ENCODE measurements at regions not wholly inside any gene's neighbourhood (a gene's known extent, or its start where the extent isn't known, plus 50 kb on each side); places are given as distances from the start of the nearest gene placed in this dataset.
A peak's percentile ranks its signal among the peaks of the same experiment; 100 is the strongest.

DNA sequence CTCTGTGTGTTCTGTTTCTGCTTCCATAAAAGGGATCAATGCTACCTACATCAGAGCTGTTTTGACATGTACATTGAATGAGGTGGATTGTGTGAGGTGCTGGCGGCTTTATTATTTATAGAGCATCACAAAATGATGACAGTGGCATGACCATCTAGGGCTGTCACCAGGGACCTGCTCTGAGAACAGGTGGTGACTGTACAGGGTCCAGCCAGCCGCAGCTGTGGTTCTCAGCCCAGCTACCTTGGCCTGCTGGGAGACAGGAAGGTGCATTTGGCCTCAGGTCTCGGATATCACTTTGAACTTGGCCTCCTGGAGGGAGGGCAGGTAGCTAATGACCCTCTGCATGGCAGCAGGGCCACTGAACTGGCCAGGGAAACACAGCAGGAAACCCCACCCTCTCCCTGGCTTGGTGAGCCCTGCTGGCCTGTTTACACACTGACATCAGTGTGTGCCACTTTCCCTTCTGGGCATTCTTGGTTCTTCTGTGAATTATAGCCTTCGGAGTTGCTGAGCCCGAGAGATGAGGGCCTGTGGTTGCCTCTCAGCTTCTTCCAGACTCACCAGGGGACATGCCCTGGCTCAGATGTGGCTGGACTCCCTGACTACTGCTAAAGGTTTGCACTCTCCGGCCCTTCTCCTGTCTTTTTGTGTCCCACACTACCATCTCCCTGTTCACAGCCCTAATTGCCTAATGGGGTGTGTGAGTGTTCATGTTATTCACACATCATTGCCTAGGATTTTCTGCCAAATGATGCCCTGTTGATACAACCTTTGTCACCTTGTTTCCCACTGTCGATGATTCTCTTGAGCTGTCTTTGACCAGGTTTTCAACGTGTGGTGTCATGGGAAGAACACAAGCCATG, 109.2 kb upstream of the RAB12 start:
- DNase-seq (ENCODE audit: low spot score in 2 of 2) (no peak), FAIRE-seq (no peak)

DNA sequence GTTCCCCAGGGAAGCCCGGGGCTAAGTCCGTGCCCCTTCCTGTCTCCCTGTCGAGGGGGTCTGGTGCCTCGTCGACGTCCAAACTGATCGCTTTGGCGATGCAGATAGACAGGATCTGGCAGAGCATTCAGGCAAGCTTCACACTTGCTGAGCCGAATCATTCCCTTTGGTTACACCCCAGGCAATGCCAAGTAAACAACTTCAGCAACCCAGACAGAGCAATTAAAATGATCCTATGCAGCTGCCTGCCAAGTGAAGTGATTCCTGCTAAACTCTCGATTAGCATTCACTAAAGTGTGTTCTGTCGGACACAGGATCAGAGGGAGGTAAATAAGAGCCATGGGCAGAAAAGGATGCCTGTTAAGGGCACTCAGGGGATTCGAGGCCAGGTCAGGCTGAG, 108.2 kb upstream of the RAB12 start:
- FAIRE-seq (no peak), DNase-seq (ENCODE audit: low spot score in 2 of 2) (no peak)

DNA sequence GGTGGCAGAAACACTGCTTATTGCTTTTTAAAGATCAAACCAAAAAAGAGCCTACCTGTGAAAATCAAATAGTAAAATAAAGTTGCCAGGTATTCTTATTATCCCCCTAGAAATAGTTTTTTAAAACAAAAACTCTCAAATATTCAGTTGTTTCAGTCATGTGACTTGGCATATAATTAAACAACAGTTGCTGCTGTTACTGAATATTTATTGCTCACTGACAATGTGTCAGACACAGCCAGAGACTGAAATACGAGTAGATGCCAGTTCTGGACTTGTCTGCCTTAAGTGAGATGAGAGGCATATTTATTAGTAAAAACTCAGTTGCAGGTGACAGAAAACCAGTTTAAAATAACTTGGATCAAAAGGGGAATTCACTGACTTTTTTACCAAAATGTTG, 106.0 kb upstream of the RAB12 start:
- FAIRE-seq (no peak), DNase-seq (ENCODE audit: low spot score in 2 of 2) (no peak)

DNA sequence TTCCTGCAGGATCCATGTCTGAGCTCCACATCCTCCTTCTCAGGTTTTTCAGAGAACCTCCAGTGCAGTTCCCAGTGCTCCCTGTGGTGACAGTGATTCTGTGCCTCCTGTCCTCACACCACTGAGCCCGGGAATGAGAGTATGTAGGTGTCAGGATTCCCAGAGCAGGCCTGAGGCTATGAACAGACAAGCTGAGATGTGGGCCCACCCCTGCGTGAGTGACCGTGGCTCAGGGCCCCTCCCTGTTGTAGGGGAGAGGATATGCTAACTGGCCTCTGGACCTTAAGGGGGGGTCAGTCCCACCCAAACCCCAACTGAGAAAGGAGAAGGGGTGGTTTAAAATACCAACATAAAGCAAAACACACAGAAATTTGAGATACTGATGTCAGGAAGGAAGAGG, 104.8 kb upstream of the RAB12 start:
- no peak for DNase-seq (ENCODE audit: low spot score in 2 of 2)
- no peak for FAIRE-seq

DNA sequence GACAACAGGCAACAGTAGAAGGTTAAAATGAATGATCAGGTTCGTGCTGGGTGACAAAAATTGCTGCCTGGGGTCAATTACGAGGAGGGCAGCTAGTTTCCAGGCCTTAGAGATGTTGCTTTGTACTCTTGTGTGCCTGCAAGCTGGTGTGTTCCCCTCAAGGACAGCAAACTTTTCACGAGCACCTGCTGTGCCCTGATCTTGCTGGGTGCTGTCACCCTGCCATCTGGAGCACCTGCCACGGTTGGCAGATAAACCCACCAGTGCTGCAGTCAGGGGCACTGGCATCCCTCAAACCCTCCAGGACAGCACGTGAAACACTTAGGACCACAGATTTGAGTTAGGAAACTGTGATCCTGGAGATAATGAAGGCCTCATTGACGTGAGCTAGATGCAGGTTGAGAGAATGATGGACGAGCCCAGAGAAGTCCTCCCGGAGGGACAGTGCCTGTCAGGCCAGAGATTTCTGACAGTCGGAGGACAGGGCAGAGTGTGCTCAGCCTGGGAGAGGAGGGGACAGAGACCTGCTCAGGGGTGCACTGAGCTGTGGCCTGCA, 104.3 kb upstream of the RAB12 start:
- no peak for DNase-seq (ENCODE audit: low spot score in 2 of 2)
- no peak for FAIRE-seq

DNA sequence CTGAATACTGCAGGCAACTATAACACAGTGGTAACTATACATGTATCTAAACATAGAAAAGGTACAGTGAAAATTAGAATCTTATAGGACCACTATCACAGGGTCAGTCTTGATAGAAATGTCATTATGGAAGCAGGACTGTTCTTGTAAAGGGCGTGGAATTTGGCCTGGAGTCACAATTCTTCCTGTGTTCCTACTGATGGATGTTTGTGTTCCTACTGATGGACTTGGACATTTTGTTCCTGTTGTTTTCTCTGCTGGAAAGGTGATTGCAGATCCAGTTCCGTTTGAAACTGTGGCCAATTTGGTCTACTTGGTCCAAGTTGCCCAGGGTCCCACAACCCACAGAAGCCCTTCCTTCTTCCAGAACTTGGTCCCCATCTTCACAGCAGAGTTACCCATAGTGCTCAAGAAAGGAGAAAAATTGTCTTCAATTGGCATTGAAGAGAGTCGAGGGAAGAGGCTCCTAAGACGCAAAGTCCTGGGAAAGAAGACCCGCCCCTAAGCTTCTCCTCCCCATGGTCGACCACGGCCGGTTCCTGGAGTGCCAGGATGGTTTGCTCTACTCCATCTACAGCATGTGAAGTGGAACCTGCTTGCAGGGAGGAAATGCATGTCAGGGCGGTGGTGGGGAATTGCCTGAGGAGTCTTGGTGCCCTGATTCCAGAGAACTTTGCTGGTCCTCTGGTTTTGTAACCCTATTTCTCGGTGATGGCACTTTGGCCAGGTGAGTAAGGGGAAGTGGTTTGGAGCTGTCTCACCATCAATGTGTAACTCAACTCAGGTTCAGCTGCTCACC, 102.8 kb upstream of the RAB12 start:
- DNase-seq (ENCODE audit: low spot score in 2 of 2) = no peak
- no peak for FAIRE-seq

DNA sequence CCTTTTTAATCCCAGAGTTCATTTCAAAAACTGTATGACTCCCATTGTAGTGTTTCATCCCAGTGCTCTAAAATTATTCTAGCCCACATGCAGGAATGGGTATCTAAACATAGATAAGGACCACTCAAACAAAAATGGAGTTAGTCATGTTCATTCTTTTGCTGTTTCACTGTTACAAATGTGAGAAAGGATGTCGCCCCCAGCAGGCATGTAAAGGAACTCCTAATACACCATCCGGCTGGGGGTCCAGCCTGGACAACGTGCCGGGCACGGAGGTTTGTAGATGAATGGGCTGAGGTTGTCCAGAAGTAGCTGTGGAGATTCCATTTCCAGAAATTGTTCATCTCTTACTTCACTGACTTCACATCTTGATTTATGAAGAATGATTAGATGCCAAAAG, 101.9 kb upstream of the RAB12 start:
- no peak for FAIRE-seq
- DNase-seq (ENCODE audit: low spot score in 2 of 2) = no peak

DNA sequence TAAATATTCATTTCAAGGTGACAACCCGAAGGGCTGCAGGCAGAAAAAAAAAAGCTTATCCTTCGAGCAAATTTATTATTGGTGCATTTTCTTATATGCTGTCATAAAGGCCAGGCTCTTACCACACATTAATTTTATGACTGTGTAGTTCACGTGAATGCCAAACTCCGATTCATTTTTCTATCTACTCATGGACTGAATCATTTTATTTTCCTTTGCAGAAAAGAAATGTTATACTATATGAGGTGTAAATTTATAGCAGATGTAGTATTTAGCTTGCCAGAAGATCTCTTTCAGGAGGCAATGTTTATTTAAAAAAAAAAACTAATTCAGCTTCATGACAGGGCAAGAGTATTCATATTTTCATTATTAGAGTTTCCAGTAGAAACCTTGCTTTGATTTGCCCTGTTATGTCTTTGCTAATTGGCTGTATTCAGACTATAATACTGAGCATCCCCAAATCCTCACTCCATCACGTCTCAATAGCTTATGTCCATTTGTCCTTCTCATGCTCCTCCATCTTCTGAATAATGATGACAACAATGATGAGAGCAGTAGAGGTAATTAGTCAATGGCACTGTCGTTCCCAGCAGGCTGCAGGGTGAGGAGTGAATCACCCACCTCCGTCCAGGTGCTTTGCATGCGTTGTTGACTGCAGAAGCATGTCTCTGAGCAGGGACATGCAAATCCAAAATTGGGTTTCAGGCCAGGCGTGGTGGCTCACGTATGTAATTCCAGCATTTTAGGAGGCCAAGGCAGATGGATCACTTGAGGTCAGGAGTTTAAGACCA, 101.1 kb upstream of the RAB12 start:
- no peak for DNase-seq (ENCODE audit: low spot score in 2 of 2)
- no peak for FAIRE-seq

DNA sequence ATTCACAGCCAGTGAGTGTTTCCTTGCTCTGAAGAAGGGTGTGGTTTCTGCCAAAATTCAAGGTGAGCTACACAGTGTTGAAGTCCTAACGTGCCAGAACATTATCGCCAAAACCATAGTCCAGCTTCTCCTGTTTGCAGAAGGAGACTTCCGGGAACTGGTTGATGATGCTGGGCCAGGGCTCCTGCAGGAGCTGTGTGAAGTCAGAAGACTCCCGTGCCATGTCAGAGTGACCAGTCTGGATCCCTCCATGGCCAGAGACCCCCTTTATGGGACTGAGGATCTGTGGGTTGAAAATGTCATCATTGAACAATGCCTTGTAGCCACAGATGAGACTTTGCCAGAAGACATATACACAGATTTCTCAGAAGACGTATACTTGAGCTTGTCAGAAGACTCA, 96.0 kb upstream of the RAB12 start:
- DNase-seq (ENCODE audit: low spot score in 2 of 2) (no peak), FAIRE-seq (no peak)

DNA sequence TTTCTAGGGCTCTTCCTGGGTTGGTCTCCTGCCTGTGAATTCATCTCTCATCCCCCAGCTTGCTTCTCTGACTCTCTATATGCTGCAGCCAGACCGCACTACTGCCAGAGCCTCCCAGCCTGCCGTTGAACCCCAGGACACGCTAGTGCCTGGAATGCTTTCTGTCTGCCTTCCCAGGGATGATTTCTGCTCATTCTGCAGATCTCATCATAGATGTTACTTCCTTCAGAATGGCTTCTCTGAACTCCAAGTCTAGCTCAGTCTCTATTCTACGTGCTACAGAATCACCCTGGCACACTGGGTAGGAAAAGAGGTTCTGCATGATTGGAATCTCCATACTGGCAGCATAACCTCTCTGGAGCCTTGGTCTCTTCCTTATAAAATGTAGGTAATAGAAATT, 94.8 kb upstream of the RAB12 start:
- DNase-seq (ENCODE audit: low spot score in 2 of 2) = no peak
- FAIRE-seq = no peak

DNA sequence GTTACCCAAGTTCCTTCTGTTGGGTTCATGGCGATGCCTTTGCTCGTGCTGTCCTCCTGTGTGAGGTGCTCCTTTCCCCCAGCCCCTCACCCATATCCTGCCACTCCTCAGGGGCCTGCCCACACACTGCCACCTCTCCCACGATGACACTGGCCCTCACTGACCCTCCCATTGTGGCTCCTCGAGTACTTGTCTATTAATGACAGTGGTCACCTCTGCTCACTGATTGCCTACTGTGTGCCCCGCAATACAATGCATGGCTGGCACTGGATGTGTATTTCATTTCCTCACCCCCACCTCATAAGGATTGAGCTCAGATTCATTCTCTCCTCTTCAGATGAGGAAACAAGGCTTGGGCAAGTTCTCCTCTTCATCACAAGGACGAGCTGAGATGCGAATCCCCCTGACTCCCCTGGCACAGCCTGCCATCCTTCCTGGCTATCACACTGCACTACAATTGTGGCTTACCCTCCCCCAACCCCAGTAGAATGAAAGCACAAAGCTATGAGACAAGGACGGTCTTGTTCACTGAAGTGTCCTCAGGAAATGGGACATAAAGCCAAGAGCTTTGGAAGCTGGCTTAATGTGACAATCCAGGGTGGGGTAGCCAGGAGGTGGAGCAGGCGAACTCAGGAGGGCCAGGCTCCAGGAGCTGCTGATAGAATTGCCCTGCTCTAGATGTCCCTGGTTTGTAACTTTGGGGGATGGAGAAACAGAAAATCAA, 93.9 kb upstream of the RAB12 start:
- no peak for DNase-seq (ENCODE audit: low spot score in 2 of 2)
- no peak for FAIRE-seq

DNA sequence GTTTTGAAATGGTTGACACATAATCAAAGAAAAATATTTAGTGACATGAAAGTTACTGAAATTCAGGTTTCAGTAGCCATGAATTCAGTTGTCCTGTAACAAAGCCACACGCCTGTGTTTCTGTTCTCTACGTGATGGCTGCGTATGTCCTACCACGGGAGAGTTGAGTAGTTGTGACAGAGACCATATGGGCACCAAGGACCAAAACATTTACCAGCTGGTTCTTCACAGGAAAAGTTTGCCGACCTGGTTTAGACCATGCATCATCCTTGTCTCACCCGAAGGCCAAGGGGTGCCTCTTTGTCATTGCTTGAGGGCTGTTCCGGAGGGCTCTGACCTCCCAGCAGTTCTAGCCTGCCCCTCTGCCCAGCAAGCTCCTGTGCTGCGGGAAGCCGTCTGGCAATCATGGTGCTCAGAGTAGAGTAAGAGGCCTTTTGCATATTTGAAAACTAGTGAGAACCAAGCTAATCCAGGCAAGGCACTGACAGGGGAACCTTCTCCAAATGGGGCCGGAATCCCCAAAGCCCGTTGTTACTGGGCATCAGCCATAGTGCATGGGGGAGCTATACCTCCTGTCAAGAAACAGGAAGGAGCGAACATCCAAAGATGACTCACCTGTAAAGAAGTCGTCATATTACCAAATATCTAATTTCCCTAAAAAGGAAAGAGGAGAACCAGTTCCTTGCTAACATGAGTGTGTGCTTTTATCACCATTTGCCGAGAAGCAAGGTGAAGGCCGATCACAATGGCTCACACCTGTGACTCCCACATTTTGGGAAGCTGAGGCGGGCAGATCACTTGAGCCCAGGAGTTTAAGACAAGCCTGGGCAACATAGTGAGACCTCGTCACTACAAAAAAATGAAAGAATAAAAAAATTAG, 92.6 kb upstream of the RAB12 start:
- DNase-seq (ENCODE audit: low spot score in 2 of 2) = no peak
- no peak for FAIRE-seq

DNA sequence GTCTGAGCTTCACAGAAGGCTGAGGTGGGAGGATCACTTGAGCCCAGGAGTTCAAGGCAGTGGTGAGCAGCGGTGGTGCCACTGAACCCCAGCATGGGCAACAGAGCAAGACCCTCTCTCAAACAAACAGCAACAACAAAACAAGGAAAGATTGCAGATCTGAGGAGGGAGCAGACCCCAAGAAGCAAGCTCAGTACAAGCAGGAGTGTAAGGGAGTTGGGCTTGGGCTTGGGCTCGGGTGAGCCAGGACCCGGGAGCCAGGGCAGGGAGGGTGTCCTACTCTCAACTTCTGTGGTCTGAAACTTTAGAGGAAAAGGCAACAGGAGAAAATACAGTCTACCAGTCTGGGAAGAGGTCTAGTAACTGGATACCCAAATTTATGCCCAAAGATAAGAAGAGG, 92.0 kb upstream of the RAB12 start:
- DNase-seq (ENCODE audit: low spot score in 2 of 2) (no peak), FAIRE-seq (no peak)

DNA sequence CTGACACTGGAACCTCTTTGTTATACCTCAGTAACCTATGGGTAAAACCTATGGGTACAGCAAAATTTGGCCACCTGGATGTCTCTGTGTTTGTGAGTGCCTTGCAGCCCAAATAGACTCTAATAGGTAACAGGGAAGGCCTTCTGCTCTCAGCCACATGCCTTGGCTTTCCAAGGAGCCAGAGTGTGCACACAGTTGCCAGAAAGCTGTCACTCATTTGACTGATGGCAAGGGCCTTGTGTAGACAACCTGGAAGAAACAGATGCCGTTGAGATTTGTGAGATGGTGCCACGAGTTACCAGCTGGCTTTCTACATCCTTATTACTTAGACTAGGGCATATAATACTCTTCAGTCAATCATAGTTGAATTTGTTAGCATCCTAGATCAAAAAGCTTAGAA, 90.1 kb upstream of the RAB12 start:
- FAIRE-seq (no peak), DNase-seq (ENCODE audit: low spot score in 2 of 2) (no peak)

DNA sequence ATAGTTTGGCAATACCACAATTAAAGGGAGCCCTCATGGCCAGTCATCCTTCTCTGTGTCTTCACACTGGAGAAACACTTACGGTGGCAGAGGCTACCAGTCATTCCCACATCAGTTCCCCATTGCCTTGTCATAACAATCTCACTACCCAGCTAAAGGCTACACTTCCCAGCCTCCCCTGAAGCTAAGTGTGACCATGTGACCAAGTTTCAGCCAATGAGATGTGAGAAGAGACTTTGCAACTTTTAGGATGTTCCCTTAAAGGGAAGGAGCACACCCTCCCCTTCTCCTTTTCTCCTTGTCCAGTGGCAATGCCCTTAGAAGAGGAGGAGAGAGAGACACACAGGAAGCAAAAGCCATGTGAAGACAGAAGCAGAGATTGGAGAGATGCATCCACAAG, 89.0 kb upstream of the RAB12 start:
- no peak for DNase-seq (ENCODE audit: low spot score in 2 of 2)
- FAIRE-seq = no peak

DNA sequence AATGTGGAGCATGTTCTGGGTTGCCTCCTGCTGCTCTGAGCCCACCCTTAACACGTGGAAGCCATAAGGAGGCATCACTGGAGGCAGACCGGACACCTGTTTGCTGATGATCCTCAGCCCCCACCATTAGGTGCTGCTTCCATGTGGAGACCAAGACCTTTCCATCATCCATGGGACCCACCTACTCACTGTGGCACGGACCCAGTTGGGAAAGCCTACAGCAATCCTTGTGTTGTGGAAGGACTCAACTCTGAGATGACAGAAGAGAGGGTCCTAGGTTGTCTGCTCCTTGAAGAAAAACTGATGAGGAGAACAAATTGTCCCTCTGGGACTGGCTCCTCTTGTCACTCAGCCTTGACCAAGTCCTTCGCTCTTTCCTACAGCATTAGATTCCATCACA, 86.5 kb upstream of the RAB12 start:
- no peak for FAIRE-seq
- no peak for DNase-seq (ENCODE audit: low spot score in 2 of 2)

DNA sequence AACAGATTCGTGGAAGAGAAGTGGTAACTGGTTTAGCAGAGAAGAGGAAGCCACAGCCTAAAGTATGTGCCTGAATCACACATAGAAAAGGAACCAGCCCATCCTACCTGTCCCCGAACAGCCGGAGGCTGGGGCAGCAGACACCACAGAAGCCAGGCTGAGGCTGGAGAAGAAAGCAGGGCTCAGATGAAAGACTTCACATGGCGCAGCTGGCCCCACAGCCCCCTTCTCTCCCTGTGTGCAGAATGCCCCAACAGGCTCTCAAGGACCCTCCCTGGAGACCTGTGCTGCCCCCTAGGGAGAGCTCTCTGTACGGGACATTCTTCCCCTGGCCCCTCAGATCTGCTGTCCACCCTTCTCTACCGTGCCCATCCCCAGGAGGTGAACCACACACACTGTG, 83.5 kb upstream of the RAB12 start:
- FAIRE-seq (no peak), DNase-seq (ENCODE audit: low spot score in 2 of 2) (no peak)

DNA sequence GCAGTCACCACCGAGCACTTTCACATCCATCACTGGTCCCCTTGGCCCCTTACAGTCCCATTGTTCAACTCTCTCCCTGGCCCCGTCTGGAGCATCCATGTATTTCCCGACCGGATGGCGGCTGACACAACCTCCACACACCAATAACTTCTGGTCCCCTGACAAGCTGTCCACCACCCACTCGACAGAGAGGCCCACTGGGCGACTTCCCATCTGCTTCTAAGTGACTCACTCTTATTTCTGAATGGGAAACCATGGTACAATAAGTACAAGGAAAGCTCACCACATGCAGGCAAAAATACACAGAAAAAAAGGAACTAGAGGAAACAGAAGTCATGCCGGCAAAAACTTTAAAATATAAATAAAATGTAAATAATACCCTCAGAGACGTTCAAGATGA, 82.9 kb upstream of the RAB12 start:
- FAIRE-seq (no peak), DNase-seq (ENCODE audit: low spot score in 2 of 2) (peak in 1 of 2 donors; percentile 27)

DNA sequence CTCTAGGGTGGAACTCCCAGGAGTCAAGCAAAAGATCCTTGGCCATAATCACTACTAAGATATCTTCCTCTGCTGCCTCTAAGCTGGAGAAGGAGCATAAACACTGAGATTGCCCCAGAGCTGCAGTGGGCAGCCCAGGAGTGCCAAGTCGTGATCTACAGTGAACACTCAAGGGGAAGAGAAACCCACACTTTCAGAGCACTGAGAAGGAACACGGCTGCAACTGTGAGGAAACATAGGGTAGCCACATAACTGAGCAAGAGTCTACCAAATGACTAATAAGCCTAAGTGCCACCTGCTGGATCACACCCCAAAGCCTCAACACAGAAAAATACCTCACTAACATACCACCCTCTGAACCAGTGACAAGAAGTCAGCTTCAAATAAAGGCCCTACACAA, 79.6 kb upstream of the RAB12 start:
- FAIRE-seq (no peak), DNase-seq (ENCODE audit: low spot score in 2 of 2) (no peak)
